ENCODE measurements at regions not wholly inside any gene's neighbourhood (a gene's known extent, or its start where the extent isn't known, plus 50 kb on each side); places are given as distances from the start of the nearest gene placed in this dataset.

DNA sequence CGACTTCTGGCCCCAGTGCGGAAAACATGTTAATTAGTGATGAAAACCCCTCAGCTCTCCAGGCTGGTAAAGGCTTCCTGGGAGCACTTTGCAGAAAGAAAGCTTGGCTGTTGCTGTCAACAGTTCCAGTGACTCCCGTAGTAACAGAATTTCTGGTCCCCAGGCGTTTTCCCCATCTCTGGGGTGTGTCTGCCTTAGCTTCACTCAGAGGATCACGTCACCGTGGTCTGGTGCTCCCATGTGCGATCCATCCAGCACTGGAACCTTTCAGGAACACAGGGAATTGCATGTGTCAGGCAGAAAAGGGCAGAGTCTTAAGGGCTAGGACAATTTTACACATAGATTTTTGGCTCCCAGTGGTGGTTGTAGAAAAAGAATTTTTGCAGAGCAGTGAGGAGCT is 470.4 kb upstream of the USP24 start:
- DNase-seq (ENCODE audit: low spot score) = no peak
- no peak overlapping the region for H2BK5ac ChIP-seq (ENCODE audit: low read length)
- no peak overlapping the region for H4K91ac ChIP-seq (ENCODE audit: low read depth, low read length, poor library complexity)
- peaks cover 0 to 7% of the 10 kb centered on the region in 2 donors for H3K4me1 ChIP-seq (ENCODE audit: control insufficient read depth in 2 of 2, insufficient read depth in 1 of 2, low read depth in 1 of 2, low read length in 2 of 2)
- H2BK120ac ChIP-seq (ENCODE audit: low read depth, low read length) = no peak overlapping the region
- no CpG with 5 or more reads among the region's 7 CpGs for WGBS, 2 donors (ENCODE audit: extremely low coverage in 2 of 2, insufficient read length in 2 of 2, insufficient replicate concordance in 1 of 2)
- no peak overlapping the region for H3K4me2 ChIP-seq (ENCODE audit: insufficient read depth, low read length, poor library complexity, severe bottlenecking)
- H3K36me3 ChIP-seq (replicated peaks in 1 of 2; ENCODE audit: control insufficient read depth in 2 of 2, insufficient read depth in 2 of 2, low read length in 2 of 2) = no peaks in the 10 kb centered on the region
- no peak overlapping the region for H3K14ac ChIP-seq (ENCODE audit: low read length)
- H3K4ac ChIP-seq (ENCODE audit: low read length) = no peak overlapping the region
- H2BK15ac ChIP-seq (ENCODE audit: low read length) = no peak overlapping the region
- peaks cover 0 to 3% of the 10 kb centered on the region in 2 donors for H3K9me3 ChIP-seq (replicated peaks in 1 of 2; ENCODE audit: control insufficient read depth in 2 of 2, insufficient read depth in 1 of 2, low read depth in 1 of 2, low read length in 2 of 2)
- no peak overlapping the region for H2AFZ ChIP-seq (ENCODE audit: low read length)
- no peak overlapping the region for H3K23ac ChIP-seq (ENCODE audit: low read depth, low read length, poor library complexity)
- no peaks in the 10 kb centered on the region for H3K79me1 ChIP-seq (ENCODE audit: low read depth, low read length)
- H3K4me3 ChIP-seq (ENCODE audit: low read length in 2 of 2) = no peak overlapping the region
- no peak overlapping the region for H3K27ac ChIP-seq (replicated peaks; ENCODE audit: low read length)
- H4K8ac ChIP-seq (ENCODE audit: low read depth, low read length) = no peak overlapping the region
- H3K18ac ChIP-seq (ENCODE audit: low read length) = no peak overlapping the region
- no peaks in the 10 kb centered on the region for H3K27me3 ChIP-seq (ENCODE audit: control insufficient read depth in 3 of 3, insufficient read depth in 3 of 3, low read depth in 1 of 3, low read length in 3 of 3)
- no peak overlapping the region for H3K9ac ChIP-seq (ENCODE audit: low read depth, low read length, poor library complexity)
- no peak overlapping the region for H2AK5ac ChIP-seq (ENCODE audit: low read depth, low read length)
- H2BK12ac ChIP-seq (ENCODE audit: low read length) = no peak overlapping the region

DNA sequence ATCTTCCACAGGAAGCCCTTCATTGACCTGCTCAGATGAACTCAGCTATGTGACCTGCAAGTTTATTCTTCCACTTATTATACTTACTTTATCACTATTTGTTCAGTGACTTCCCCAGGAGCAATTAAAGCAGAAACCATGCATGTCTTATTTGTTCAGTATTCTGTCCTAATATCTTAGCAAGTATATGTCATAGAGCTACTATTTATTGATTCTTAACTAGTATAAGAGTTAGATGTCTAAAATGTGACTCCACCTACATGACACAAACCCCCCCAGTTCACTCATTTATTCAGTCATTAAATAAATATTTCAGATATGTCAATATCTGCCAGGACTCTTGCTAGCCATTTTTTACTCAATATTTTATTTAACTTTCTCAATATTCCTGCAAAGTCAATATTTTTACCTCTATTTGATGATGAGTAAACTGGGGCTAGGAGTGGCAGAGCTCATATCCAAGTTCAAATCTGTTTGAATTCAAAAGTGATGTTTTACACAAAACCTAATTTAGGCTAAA is 469.0 kb upstream of the USP24 start:
- no peak overlapping the region for H3K4me2 ChIP-seq (ENCODE audit: insufficient read depth, low read length, poor library complexity, severe bottlenecking)
- no peak overlapping the region for H3K9ac ChIP-seq (ENCODE audit: low read depth, low read length, poor library complexity)
- no peak overlapping the region for H4K91ac ChIP-seq (ENCODE audit: low read depth, low read length, poor library complexity)
- no peak overlapping the region for H3K27ac ChIP-seq (replicated peaks; ENCODE audit: low read length)
- H2AFZ ChIP-seq (ENCODE audit: low read length) = no peak overlapping the region
- peaks cover 0 to 7% of the 10 kb centered on the region in 2 donors for H3K4me1 ChIP-seq (ENCODE audit: control insufficient read depth in 2 of 2, insufficient read depth in 1 of 2, low read depth in 1 of 2, low read length in 2 of 2)
- H4K8ac ChIP-seq (ENCODE audit: low read depth, low read length) = no peak overlapping the region
- no peaks in the 10 kb centered on the region for H3K79me1 ChIP-seq (ENCODE audit: low read depth, low read length)
- no peak overlapping the region for H2BK12ac ChIP-seq (ENCODE audit: low read length)
- H2AK5ac ChIP-seq (ENCODE audit: low read depth, low read length) = no peak overlapping the region
- no peak overlapping the region for H2BK15ac ChIP-seq (ENCODE audit: low read length)
- H2BK5ac ChIP-seq (ENCODE audit: low read length) = no peak overlapping the region
- H3K23ac ChIP-seq (ENCODE audit: low read depth, low read length, poor library complexity) = no peak overlapping the region
- no peak for DNase-seq (ENCODE audit: low spot score)
- H3K36me3 ChIP-seq (replicated peaks in 1 of 2; ENCODE audit: control insufficient read depth in 2 of 2, insufficient read depth in 2 of 2, low read length in 2 of 2) = no peaks in the 10 kb centered on the region
- H3K27me3 ChIP-seq (ENCODE audit: control insufficient read depth in 3 of 3, insufficient read depth in 3 of 3, low read depth in 1 of 3, low read length in 3 of 3) = no peaks in the 10 kb centered on the region
- H3K4ac ChIP-seq (ENCODE audit: low read length) = no peak overlapping the region
- peaks cover 0 to 3% of the 10 kb centered on the region in 2 donors for H3K9me3 ChIP-seq (replicated peaks in 1 of 2; ENCODE audit: control insufficient read depth in 2 of 2, insufficient read depth in 1 of 2, low read depth in 1 of 2, low read length in 2 of 2)
- no peak overlapping the region for H2BK120ac ChIP-seq (ENCODE audit: low read depth, low read length)
- no peak overlapping the region for H3K18ac ChIP-seq (ENCODE audit: low read length)
- H3K14ac ChIP-seq (ENCODE audit: low read length) = no peak overlapping the region
- no peak overlapping the region for H3K4me3 ChIP-seq (ENCODE audit: low read length in 2 of 2)

DNA sequence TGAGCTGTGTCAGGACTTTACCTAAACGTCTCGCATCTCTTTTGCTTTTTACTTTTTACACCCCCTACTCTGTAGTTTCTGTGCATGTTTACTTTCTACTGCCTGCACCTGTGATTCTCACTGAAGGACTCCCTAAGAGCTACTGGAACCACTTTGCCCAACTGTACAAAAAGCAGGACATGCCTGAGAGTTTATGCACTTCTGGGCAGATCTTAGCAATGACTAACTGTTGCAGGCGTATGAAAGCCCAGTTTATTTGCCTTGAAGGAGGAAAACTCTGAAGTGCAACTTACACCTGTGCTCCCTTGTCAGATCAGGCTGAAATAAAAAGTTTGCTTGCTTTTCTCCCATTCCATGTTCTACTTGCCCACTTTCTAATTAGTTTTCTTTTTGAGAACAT is 467.0 kb upstream of the USP24 start:
- Histone ChIP-seq H3K9me3 (replicated peaks in 1 of 2; ENCODE audit: control insufficient read depth in 2 of 2, insufficient read depth in 1 of 2, low read depth in 1 of 2, low read length in 2 of 2) (peaks cover 0 to 3% of the 10 kb centered on the region in 2 donors), H2BK12ac (ENCODE audit: low read length) (no peak overlapping the region), H3K79me1 (ENCODE audit: low read depth, low read length) (no peaks in the 10 kb centered on the region), H2BK5ac (ENCODE audit: low read length) (no peak overlapping the region), H3K18ac (ENCODE audit: low read length) (no peak overlapping the region), H3K4me1 (ENCODE audit: control insufficient read depth in 2 of 2, insufficient read depth in 1 of 2, low read depth in 1 of 2, low read length in 2 of 2) (peaks cover 0 to 5% of the 10 kb centered on the region in 2 donors), H2AK5ac (ENCODE audit: low read depth, low read length) (no peak overlapping the region), H4K8ac (ENCODE audit: low read depth, low read length) (no peak overlapping the region), H3K4ac (ENCODE audit: low read length) (no peak overlapping the region), H2BK120ac (ENCODE audit: low read depth, low read length) (no peak overlapping the region), H3K14ac (ENCODE audit: low read length) (no peak overlapping the region), H4K91ac (ENCODE audit: low read depth, low read length, poor library complexity) (no peak overlapping the region), H3K27ac (replicated peaks; ENCODE audit: low read length) (no peak overlapping the region), H3K36me3 (replicated peaks in 1 of 2; ENCODE audit: control insufficient read depth in 2 of 2, insufficient read depth in 2 of 2, low read length in 2 of 2) (no peaks in the 10 kb centered on the region), H3K4me3 (ENCODE audit: low read length in 2 of 2) (no peak overlapping the region), H3K27me3 (ENCODE audit: control insufficient read depth in 3 of 3, insufficient read depth in 3 of 3, low read depth in 1 of 3, low read length in 3 of 3) (no peaks in the 10 kb centered on the region), H3K23ac (ENCODE audit: low read depth, low read length, poor library complexity) (no peak overlapping the region), H3K4me2 (ENCODE audit: insufficient read depth, low read length, poor library complexity, severe bottlenecking) (no peak overlapping the region), H2BK15ac (ENCODE audit: low read length) (no peak overlapping the region), H3K9ac (ENCODE audit: low read depth, low read length, poor library complexity) (no peak overlapping the region), H2AFZ (ENCODE audit: low read length) (no peak overlapping the region)
- no peak for DNase-seq (ENCODE audit: low spot score)
- WGBS, 2 donors (ENCODE audit: extremely low coverage in 2 of 2, insufficient read length in 2 of 2, insufficient replicate concordance in 1 of 2) = no CpG with 5 or more reads among the region's 3 CpGs

DNA sequence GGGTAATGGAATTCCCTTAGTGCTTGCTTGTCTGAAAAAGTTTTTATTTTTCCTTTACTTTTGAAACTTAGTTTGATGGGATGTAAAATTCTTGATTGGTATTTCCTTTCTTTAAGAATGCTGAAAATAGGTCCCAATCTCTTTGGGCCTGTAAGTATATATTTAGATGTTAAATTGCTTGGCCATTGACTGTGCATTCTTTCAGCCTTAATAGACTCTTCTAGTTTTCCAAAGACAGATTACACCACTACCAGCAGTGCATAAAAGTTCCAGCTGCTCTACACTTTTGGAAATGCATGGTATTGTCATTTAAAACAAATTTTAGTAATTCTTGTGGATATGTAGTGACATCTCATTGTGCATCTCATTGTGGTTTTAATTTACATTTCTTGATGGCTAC is 464.8 kb upstream of the USP24 start:
- Histone ChIP-seq H3K4me3 (ENCODE audit: low read length in 2 of 2) (no peak overlapping the region), H3K36me3 (replicated peaks in 1 of 2; ENCODE audit: control insufficient read depth in 2 of 2, insufficient read depth in 2 of 2, low read length in 2 of 2) (no peaks in the 10 kb centered on the region), H3K9ac (ENCODE audit: low read depth, low read length, poor library complexity) (no peak overlapping the region), H3K4me1 (ENCODE audit: control insufficient read depth in 2 of 2, insufficient read depth in 1 of 2, low read depth in 1 of 2, low read length in 2 of 2) (no peaks in the 10 kb centered on the region), H3K4me2 (ENCODE audit: insufficient read depth, low read length, poor library complexity, severe bottlenecking) (no peak overlapping the region), H3K79me1 (ENCODE audit: low read depth, low read length) (no peaks in the 10 kb centered on the region), H4K91ac (ENCODE audit: low read depth, low read length, poor library complexity) (no peak overlapping the region), H3K14ac (ENCODE audit: low read length) (no peak overlapping the region), H3K9me3 (replicated peaks in 1 of 2; ENCODE audit: control insufficient read depth in 2 of 2, insufficient read depth in 1 of 2, low read depth in 1 of 2, low read length in 2 of 2) (peaks cover 0 to 3% of the 10 kb centered on the region in 2 donors), H3K4ac (ENCODE audit: low read length) (no peak overlapping the region), H2BK5ac (ENCODE audit: low read length) (no peak overlapping the region), H4K8ac (ENCODE audit: low read depth, low read length) (no peak overlapping the region), H2AFZ (ENCODE audit: low read length) (no peak overlapping the region), H3K27me3 (ENCODE audit: control insufficient read depth in 3 of 3, insufficient read depth in 3 of 3, low read depth in 1 of 3, low read length in 3 of 3) (no peaks in the 10 kb centered on the region), H3K27ac (replicated peaks; ENCODE audit: low read length) (no peak overlapping the region), H3K23ac (ENCODE audit: low read depth, low read length, poor library complexity) (no peak overlapping the region), H3K18ac (ENCODE audit: low read length) (no peak overlapping the region), H2AK5ac (ENCODE audit: low read depth, low read length) (no peak overlapping the region), H2BK12ac (ENCODE audit: low read length) (no peak overlapping the region), H2BK15ac (ENCODE audit: low read length) (no peak overlapping the region), H2BK120ac (ENCODE audit: low read depth, low read length) (no peak overlapping the region)
- DNase-seq (ENCODE audit: low spot score) = no peak

All from neuronal stem cell (in vitro differentiated cells).